DOHH2 (cell line): ENCODE measurements at regions not wholly inside any gene's neighbourhood (a gene's known extent, or its start where the extent isn't known, plus 50 kb on each side); places are given as distances from the start of the nearest gene placed in this dataset.

Source experiments
- H3F3A ChIP-seq: fragments of 200-600 bp; sonication (generic), shearing (Covaris generic); 2 replicates; pipeline ENCODE4 v1.6.0; 2016; ENCODE audit warnings: antibody characterized with exemption, mild to moderate bottlenecking; ENCODE audit not compliant: control insufficient read depth, insufficient read depth
- H3K27ac ChIP-seq: fragments of 200-600 bp; sonication (generic); 2 replicates; pipeline ENCODE4 v1.5.1; 2014; ENCODE audit warnings: low read depth, mild to moderate bottlenecking, low read length, moderate library complexity
- H3K27me3 ChIP-seq: fragments of 200-600 bp; sonication (generic); 2 replicates; pipeline ENCODE4 v1.6.1; 2014; ENCODE audit warnings: mild to moderate bottlenecking, low read length, mixed read lengths; ENCODE audit not compliant: control insufficient read depth
- H3K36me3 ChIP-seq: fragments of 200-600 bp; sonication (generic); 2 replicates; pipeline ENCODE4 v1.6.1; 2014; ENCODE audit warnings: mild to moderate bottlenecking, low read length, moderate library complexity, mixed read lengths; ENCODE audit not compliant: control insufficient read depth
- H3K4me1 ChIP-seq: fragments of 200-600 bp; sonication (generic); 2 replicates; pipeline ENCODE4 v1.6.1; 2014; ENCODE audit warnings: mild to moderate bottlenecking, low read length, mixed read lengths; ENCODE audit not compliant: control insufficient read depth
- H3K4me2 ChIP-seq: fragments of 200-600 bp; sonication (generic); 2 replicates; pipeline ENCODE4 v1.6.0; 2014; ENCODE audit warnings: mild to moderate bottlenecking, low read length, moderate library complexity
- H3K4me3 ChIP-seq: fragments of 200-600 bp; sonication (generic); 2 replicates; pipeline ENCODE4 v1.5.1; 2014; ENCODE audit warnings: mild to moderate bottlenecking, low read length, mixed read lengths
- H3K79me2 ChIP-seq: fragments of 200-600 bp; sonication (generic); 2 replicates; pipeline ENCODE4 v1.6.1; 2014; ENCODE audit warnings: mild to moderate bottlenecking, low read length, mixed read lengths; ENCODE audit not compliant: control insufficient read depth
- H3K9me2 ChIP-seq: fragments of 200-600 bp; sonication (generic); replicated peaks from 2 replicates; pipeline ENCODE4 v1.6.1; 2014; ENCODE audit warnings: mild to moderate bottlenecking, low read length, mixed read lengths; ENCODE audit not compliant: control insufficient read depth
- H3K9me3 ChIP-seq: fragments of 200-600 bp; sonication (generic); 2 replicates; pipeline ENCODE4 v1.6.1; 2014; ENCODE audit warnings: antibody characterized with exemption, low read length, mixed read lengths; ENCODE audit not compliant: control insufficient read depth, insufficient read depth
- H4K20me1 ChIP-seq: fragments of 200-600 bp; sonication (generic); 2 replicates; pipeline ENCODE4 v1.6.0; 2014; ENCODE audit warnings: low read depth, mild to moderate bottlenecking, antibody characterized with exemption, low read length, moderate library complexity; ENCODE audit not compliant: control insufficient read depth, insufficient read depth
- CTCF ChIP-seq: fragments of 200-600 bp; sonication (generic); IDR thresholded peaks from one replicate; pipeline ENCODE4 v1.5.1; 2014; ENCODE audit warnings: antibody characterized with exemption, mild to moderate bottlenecking, low read depth, low read length; ENCODE audit not compliant: poor library complexity, severe bottlenecking
- EZH2phosphoT487 ChIP-seq: fragments of 200-600 bp; sonication (generic); IDR thresholded peaks from 2 replicates; pipeline ENCODE4 v1.6.1; 2017; ENCODE audit warnings: borderline replicate concordance, mild to moderate bottlenecking, antibody characterized with exemption, low read length, moderate library complexity, mixed read lengths

GRCh38 chr7:136033413-136034031 lies 56.4 kb upstream of the MTPN start:
- peaks cover 18% of the 10 kb centered on the region for H3K27me3 ChIP-seq
- no peak for TF ChIP-seq CTCF
- TF ChIP-seq EZH2phosphoT487: no peak
- no peaks in the 10 kb centered on the region for H3K4me1 ChIP-seq
- H3K4me3 ChIP-seq: no peak overlapping the region
- H3K79me2 ChIP-seq: no peaks in the 10 kb centered on the region
- H3K9me3 ChIP-seq: no peaks in the 10 kb centered on the region
- no peak overlapping the region for H3K27ac ChIP-seq
- no peaks in the 10 kb centered on the region for H3F3A ChIP-seq
- H3K36me3 ChIP-seq: no peaks in the 10 kb centered on the region
- H3K9me2 ChIP-seq: no peaks in the 10 kb centered on the region
- no peaks in the 10 kb centered on the region for H4K20me1 ChIP-seq
- H3K4me2 ChIP-seq: no peak overlapping the region

DNA sequence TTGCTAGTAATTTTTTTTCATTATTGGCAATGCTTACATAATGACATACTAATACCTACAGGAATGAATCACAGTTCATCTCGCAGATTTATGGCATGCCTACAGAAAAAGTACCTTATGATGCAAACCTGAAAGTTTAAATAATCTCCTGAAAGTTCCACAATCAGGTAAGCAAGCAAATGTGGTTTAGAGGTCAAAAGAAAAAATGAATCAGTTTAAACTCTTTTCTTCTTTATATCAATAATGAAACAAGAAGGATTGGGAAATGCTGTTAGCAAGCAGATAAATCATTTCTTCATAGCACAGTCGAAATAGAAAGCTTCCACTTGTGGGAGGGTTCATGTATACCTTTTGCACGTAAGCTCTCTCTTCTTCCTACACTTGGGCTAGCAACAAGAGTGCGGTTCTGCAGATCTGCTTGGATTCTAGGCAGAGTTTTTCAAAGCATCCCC lies 53.7 kb upstream of the MTPN start:
- H3K27me3 ChIP-seq: peaks cover 18% of the 10 kb centered on the region
- no peak overlapping the region for H3K4me2 ChIP-seq
- no peaks in the 10 kb centered on the region for H3K9me2 ChIP-seq
- no peaks in the 10 kb centered on the region for H3K79me2 ChIP-seq
- H3K36me3 ChIP-seq: no peaks in the 10 kb centered on the region
- TF ChIP-seq CTCF (no peak), EZH2phosphoT487 (no peak)
- H3K27ac ChIP-seq: no peak overlapping the region
- H4K20me1 ChIP-seq: no peaks in the 10 kb centered on the region
- H3K4me3 ChIP-seq: no peak overlapping the region
- no peaks in the 10 kb centered on the region for H3K9me3 ChIP-seq
- H3F3A ChIP-seq: no peaks in the 10 kb centered on the region
- no peaks in the 10 kb centered on the region for H3K4me1 ChIP-seq

DNA sequence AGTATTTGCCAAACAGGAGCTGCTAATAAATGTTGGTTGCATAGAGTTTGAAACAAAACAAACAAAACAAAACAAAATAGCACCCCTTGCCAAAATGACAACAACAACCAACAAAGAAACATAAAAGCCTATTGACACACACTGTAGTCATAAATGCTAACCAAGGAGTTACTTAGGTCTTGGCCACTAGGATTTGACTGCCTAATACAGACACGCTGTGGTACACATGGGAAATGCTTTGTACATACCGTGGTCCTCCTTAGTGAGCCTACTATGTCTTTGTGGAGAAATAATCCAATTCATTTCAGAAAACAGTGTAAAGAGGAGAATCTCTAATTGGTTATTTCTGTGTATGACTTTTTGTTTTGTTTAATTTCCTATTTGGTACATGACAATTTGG lies 53.2 kb upstream of the MTPN start:
- no peaks in the 10 kb centered on the region for H4K20me1 ChIP-seq
- no peak overlapping the region for H3K4me2 ChIP-seq
- no peaks in the 10 kb centered on the region for H3K36me3 ChIP-seq
- peaks cover 18% of the 10 kb centered on the region for H3K27me3 ChIP-seq
- H3F3A ChIP-seq: no peaks in the 10 kb centered on the region
- no peak for TF ChIP-seq EZH2phosphoT487
- no peak for TF ChIP-seq CTCF
- H3K9me2 ChIP-seq: no peaks in the 10 kb centered on the region
- H3K9me3 ChIP-seq: no peaks in the 10 kb centered on the region
- no peaks in the 10 kb centered on the region for H3K79me2 ChIP-seq
- no peak overlapping the region for H3K27ac ChIP-seq
- no peaks in the 10 kb centered on the region for H3K4me1 ChIP-seq
- no peak overlapping the region for H3K4me3 ChIP-seq
